Neural progenitor cell (in vitro differentiated cells): ENCODE measurements at regions not wholly inside any gene's neighbourhood (a gene's known extent, or its start where the extent isn't known, plus 50 kb on each side); places are given as distances from the start of the nearest gene placed in this dataset.

Experiments used
- CTCF ChIP-seq: fragments of 200-600 bp; sonication (generic); IDR thresholded peaks from 2 replicates; pipeline ENCODE4 v1.5.1; 2017; ENCODE audit warnings: antibody characterized with exemption, mild to moderate bottlenecking
- EZH2 ChIP-seq: fragments of 200-600 bp; sonication (generic); IDR thresholded peaks from 2 replicates; pipeline ENCODE4 v1.6.1; 2017; ENCODE audit warnings: antibody characterized with exemption, mild to moderate bottlenecking, moderate library complexity
- EZH2phosphoT487 ChIP-seq: fragments of 200-600 bp; sonication (generic); IDR thresholded peaks from 2 replicates; pipeline ENCODE4 v1.6.1; 2017; ENCODE audit warnings: antibody characterized with exemption

DNA sequence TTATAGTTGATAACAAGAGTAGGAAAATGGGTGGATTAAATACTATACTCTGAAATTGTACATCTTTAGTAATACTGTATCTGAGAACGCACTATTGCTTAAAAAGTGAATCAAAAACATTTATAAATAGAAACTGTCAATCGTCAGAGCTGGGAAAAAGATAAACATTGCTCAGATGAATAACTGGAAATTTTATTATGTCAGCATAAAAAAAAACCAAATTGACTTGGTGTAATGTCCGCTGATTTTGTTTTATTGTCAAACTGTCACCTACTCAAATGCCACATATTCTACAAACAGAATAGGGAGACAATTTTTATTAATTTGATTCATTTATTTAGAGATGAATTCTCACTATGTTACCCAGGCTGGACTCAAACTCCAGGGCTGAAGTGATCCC is 109.3 kb upstream of the TMTC1 start:
- no peak for TF ChIP-seq CTCF
- TF ChIP-seq EZH2phosphoT487 = no peak
- TF ChIP-seq EZH2 = no peak
